Upper lobe of left lung (tissue), 6 donors: ENCODE measurements at regions not wholly inside any gene's neighbourhood (a gene's known extent, or its start where the extent isn't known, plus 50 kb on each side); places are given as distances from the start of the nearest gene placed in this dataset.
A peak's percentile ranks its signal among the peaks of the same experiment; 100 is the strongest.
"Not testable (repeated sequence)": the region's sequence is repeated elsewhere in the genome, so short reads cannot be mapped to it uniquely, and the experiment has no call there.

ENCODE experiments used
- ATAC-seq, 2 donors: fragments of 200-7000 bp; cut with Tn5 transposase; one replicate each; pipeline ENCODE4 v1.9.1; 2022; ENCODE audit warnings: mild to moderate bottlenecking in 2 of 2, moderate library complexity in 2 of 2; ENCODE audit not compliant: low FRiP score in 2 of 2
- DNase-seq, 2 donors: peaks; one replicate each; pipeline ENCODE4 v3.0.0-alpha.2; 2019 to 2020
- H3K27ac ChIP-seq, 4 donors: fragments of 200-600 bp; sonication (generic); one replicate each; pipeline ENCODE4 v1.5.1; 2016 to 2019
- H3K27me3 ChIP-seq, 4 donors: fragments of 200-600 bp; sonication (generic); one replicate each; pipeline ENCODE4 v1.5.1; 2017 to 2019
- H3K36me3 ChIP-seq, 4 donors: fragments of 200-600 bp; sonication (generic); one replicate each; pipeline ENCODE4 v1.5.1; 2016 to 2019
- H3K4me1 ChIP-seq, 4 donors: fragments of 200-600 bp; sonication (generic); one replicate each; pipeline ENCODE4 v1.5.1; 2018 to 2019
- H3K4me3 ChIP-seq, 4 donors: fragments of 200-600 bp; sonication (generic); one replicate each; pipeline ENCODE4 v1.5.1; 2017 to 2019; ENCODE audit warnings: mild to moderate bottlenecking in 2 of 4, moderate library complexity in 1 of 4
- H3K9me3 ChIP-seq, 4 donors: fragments of 200-600 bp; sonication (generic); one replicate each; pipeline ENCODE4 v1.5.1; 2018 to 2019
- POLR2AphosphoS5 ChIP-seq, 2 donors: sonication (generic); formaldehyde crosslinking; IDR thresholded peaks; one replicate each; pipeline ENCODE4 v1.5.1; 2017; ENCODE audit warnings: antibody characterized with exemption in 2 of 2
- whole genome bisulfite sequencing, 2 donors: methylation state at CpG; one replicate each; pipeline ENCODE4 v1.1.5; 2017 to 2018; 5-methylcytosine and 5-hydroxymethylcytosine counted together
- donor health status: DM: no; HTN: no; CAD: no; lungs with moderate emphysema.
- donor health status: DM: no; HTN: yes; CAD: no; lungs with severe emphysema.

- H3K4me1 ChIP-seq, H3K27ac ChIP-seq, H3K27me3 ChIP-seq, H3K9me3 ChIP-seq, H3K4me3 ChIP-seq, ATAC-seq, H3K36me3 ChIP-seq, DNase-seq: not testable (repeated sequence)
- 80 to 82% methylated on average over 6 to 9 of the region's 9 CpGs for WGBS, 2 donors
Measured at GRCh38 chr9:138203872-138204271, 326.3 kb downstream of the CACNA1B start.

- not testable (repeated sequence) for H3K9me3 ChIP-seq, H3K36me3 ChIP-seq, ATAC-seq, DNase-seq, H3K27ac ChIP-seq, H3K4me1 ChIP-seq, H3K27me3 ChIP-seq, H3K4me3 ChIP-seq
- 13 to 47% methylated on average over 1 to 4 of the region's 4 CpGs for WGBS, 2 donors
Measured at GRCh38 chr9:138206108-138206507, 328.5 kb downstream of the CACNA1B start.

DNA sequence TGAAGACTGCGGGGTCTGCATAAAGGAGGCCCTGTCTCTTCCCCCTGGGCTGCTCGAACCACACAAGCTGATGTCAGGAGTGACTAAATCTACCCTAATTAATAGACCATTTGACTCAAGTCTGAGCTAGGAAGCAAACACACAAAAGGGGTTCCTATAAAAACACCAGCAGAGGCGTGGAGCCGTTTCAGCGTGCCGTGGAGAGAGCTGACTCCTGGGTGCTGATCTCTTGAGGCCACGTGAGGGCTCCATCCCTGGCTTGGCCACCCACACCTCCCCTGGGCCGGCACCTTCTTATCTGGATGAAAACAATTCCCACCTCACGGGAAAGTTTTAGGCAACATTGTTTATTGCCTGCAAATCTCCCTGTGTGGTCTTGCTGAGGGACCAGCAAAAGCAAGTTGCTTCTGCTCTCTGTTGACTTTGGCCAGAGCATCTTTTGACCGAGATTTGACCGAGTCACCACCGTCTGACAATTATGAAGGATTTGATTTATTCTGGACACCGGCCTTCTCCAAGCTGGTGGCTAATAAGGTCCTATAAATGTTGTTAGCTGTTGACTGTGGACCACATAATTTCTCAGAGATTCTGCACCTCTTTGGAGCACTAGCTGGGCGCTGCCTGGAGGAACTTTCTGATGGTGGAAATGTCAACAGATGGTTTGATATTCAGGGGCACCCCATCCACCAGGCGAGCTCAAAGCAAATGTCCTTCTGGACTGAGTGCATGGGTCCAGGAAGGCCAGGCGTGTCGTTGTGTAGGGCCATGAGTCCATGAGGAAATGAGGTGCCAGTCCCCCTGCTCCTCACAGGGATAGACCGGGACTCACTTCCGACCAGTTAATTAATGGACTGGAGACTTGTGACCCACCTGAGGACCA, 330.0 kb downstream of the CACNA1B start:
- not testable (repeated sequence) for H3K36me3 ChIP-seq, H3K4me1 ChIP-seq, DNase-seq, H3K27ac ChIP-seq, ATAC-seq, H3K9me3 ChIP-seq, H3K4me3 ChIP-seq, H3K27me3 ChIP-seq
- 83 to 90% methylated on average over 16 to 18 of the region's 19 CpGs for WGBS, 2 donors

- not testable (repeated sequence) for DNase-seq, H3K9me3 ChIP-seq, H3K4me1 ChIP-seq, H3K4me3 ChIP-seq, ATAC-seq, H3K36me3 ChIP-seq, H3K27me3 ChIP-seq, H3K27ac ChIP-seq
- WGBS, 2 donors, result 68 to 84% methylated on average over 3 of the region's 8 CpGs
Measured at GRCh38 chr9:138209071-138209644, 331.6 kb downstream of the CACNA1B start.

DNA sequence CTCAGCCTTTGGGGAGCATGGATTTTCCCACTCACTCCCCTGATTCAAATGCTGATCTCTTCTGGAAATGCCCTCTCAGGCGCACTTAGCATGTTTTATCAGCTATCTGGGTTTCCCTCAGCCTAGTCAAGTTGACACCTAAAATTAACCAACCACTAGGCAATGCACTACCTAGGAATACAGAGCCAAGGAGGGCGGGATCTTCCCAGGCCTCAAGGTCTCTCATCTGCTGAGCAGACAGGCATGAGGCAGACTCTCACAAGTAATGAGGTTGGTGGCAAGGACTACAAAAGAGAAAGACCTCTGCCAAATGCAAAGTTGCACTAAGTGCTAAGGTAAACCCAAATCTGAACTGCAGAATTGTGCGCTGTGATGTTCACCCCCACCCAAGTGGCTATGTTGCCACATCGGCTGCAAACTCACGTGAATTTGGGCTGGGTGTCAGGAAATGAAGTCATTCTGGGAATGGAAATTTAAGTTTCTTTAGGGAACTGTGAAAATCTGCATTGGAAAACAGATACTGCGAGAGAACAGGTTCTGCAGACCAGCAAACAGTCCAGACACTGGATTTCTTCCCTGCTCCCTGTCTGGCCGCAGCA, 332.9 kb downstream of the CACNA1B start:
- not testable (repeated sequence) for H3K4me3 ChIP-seq, H3K9me3 ChIP-seq, DNase-seq, H3K27ac ChIP-seq, H3K27me3 ChIP-seq, H3K4me1 ChIP-seq, H3K36me3 ChIP-seq
- ATAC-seq, result peak in 1 of 2 donors; percentile 11
- WGBS, 2 donors, result 55 to 58% methylated on average over 3 to 7 of the region's 7 CpGs

GRCh38 chr9:138211070-138211469, 333.5 kb downstream of the CACNA1B start:
- not testable (repeated sequence) for H3K36me3 ChIP-seq, H3K9me3 ChIP-seq, H3K4me1 ChIP-seq, H3K27me3 ChIP-seq, ATAC-seq, H3K4me3 ChIP-seq, DNase-seq, H3K27ac ChIP-seq
- WGBS, 2 donors, result 51% methylated on average over 4 of the region's 4 CpGs; no CpG with 5 or more reads in 1 of the 2 donors

GRCh38 chr9:138211544-138212219, 334.1 kb downstream of the CACNA1B start:
- not testable (repeated sequence) for H3K36me3 ChIP-seq, H3K27ac ChIP-seq, H3K9me3 ChIP-seq, H3K27me3 ChIP-seq, H3K4me3 ChIP-seq, ATAC-seq, DNase-seq, H3K4me1 ChIP-seq
- WGBS, 2 donors, result 22 to 53% methylated on average over 2 to 6 of the region's 7 CpGs

DNA sequence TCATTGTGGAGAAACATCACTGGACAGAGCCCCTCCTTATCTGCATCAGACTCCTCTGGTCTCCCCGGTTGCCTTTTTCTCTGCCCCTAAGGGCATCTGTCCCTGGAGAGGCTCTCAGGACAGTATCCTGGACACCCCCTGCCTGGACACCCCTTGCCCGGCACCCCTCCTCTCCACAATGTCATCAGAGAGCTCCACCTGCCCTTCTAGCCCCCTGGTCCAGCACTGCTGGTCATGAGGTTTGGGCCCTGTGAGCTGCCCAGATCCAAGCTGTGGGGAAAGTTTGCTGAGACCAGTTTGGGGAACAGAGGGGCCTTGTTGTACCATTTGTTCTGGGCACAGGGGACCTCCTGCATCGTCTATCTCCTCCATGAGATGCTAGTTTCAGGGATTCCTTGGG, 335.2 kb downstream of the CACNA1B start:
- H3K27me3 ChIP-seq, H3K36me3 ChIP-seq, H3K9me3 ChIP-seq, H3K4me3 ChIP-seq, DNase-seq, H3K4me1 ChIP-seq: not testable (repeated sequence)
- peak overlapping the region in 1 of 4 donors; percentile 40 for H3K27ac ChIP-seq
- ATAC-seq, result peak in 1 of 2 donors; percentile 12
- WGBS, 2 donors, result no CpG with 5 or more reads among the region's 3 CpGs

GRCh38 chr9:138213748-138214147, 336.2 kb downstream of the CACNA1B start:
- DNase-seq (peak in 1 of 2 donors; percentile 32), ATAC-seq (peak; percentile 48 to 66)
- H3K27me3 ChIP-seq, H3K36me3 ChIP-seq, H3K9me3 ChIP-seq, H3K4me1 ChIP-seq, H3K4me3 ChIP-seq: not testable (repeated sequence)
- peak overlapping the region in 1 of 4 donors; percentile 57 for H3K27ac ChIP-seq
- peak in 1 of 2 donors; percentile 78 for TF ChIP-seq POLR2AphosphoS5 (IDR thresholded peaks at IDR 0.05)
- 37 to 54% methylated on average over 4 of the region's 6 CpGs for WGBS, 2 donors

DNA sequence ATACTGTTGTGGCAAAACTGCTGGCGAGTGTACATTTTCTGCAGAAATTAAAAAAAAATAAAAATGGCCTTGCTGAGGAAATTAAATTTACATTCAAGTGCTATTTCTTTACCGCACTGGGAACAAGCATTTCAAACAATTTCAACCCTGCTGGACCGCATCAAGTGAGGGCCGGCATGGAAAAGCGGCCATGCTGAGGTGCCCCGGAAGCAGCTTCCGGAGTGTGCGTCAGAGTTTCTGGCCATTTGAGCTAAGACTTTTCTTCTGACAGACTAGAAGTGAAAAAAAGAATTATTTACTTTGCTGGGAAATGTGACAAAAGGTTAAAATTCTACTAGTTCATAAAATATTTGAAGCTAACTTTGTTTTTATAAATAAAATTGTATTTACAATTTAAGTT, 337.0 kb downstream of the CACNA1B start:
- not testable (repeated sequence) for H3K27me3 ChIP-seq, H3K4me1 ChIP-seq, ATAC-seq, DNase-seq, H3K9me3 ChIP-seq, H3K4me3 ChIP-seq, H3K36me3 ChIP-seq
- WGBS, 2 donors, result 70 to 72% methylated on average over 7 to 8 of the region's 8 CpGs
- H3K27ac ChIP-seq, result peak overlapping the region in 2 of 4 donors; percentile 54 to 57

DNA sequence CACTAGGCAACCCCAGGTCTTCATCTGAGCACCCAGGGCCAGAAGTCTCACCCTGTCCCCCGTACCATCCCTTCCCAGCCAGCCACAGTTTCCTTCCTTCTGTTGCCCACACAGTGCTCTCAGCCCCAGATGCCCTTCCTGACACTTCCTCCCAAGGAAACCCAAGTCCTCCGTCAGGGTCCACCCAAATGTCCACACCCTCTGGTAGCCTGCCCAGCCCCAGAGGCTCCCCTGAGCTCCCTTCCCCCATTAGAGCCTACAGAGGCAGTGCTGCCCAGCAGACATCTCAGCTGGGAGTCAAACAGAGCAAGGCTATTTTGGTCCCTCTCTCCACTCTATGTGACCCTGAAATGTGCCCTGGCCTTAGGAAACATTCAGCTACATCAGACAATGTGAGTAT, 338.0 kb downstream of the CACNA1B start:
- H3K27ac ChIP-seq, H3K4me3 ChIP-seq: not testable (repeated sequence)
- peak in 1 of 2 donors; percentile 51 for ATAC-seq

GRCh38 chr9:138216817-138217216, 339.2 kb downstream of the CACNA1B start:
- 43 to 71% methylated on average over 2 to 3 of the region's 9 CpGs for WGBS, 2 donors

More for the DNA sequence above, 338.0 kb downstream of the CACNA1B start:
- H3K9me3 ChIP-seq, H3K36me3 ChIP-seq, H3K4me1 ChIP-seq, H3K27me3 ChIP-seq, DNase-seq: not testable (repeated sequence)
- no CpG with 5 or more reads among the region's 2 CpGs for WGBS, 2 donors

More at GRCh38 chr9:138216817-138217216, 339.2 kb downstream of the CACNA1B start:
- H3K36me3 ChIP-seq, H3K9me3 ChIP-seq, H3K4me3 ChIP-seq, H3K4me1 ChIP-seq, H3K27me3 ChIP-seq: not testable (repeated sequence)
- ATAC-seq, result peak in 1 of 2 donors; percentile 52
- peak in 1 of 2 donors; percentile 26 for DNase-seq
- H3K27ac ChIP-seq, result peak overlapping the region in 1 of 4 donors; percentile 64
